Urinary bladder (tissue), 3 donors: ENCODE measurements at regions not wholly inside any gene's neighbourhood (a gene's known extent, or its start where the extent isn't known, plus 50 kb on each side); places are given as distances from the start of the nearest gene placed in this dataset.

ENCODE experiments used
- DNase-seq: peaks from one replicate; pipeline ENCODE4 v3.0.0-alpha.2; 2015; ENCODE audit errors: extremely low spot score
- H3K27ac ChIP-seq: one replicate; pipeline ENCODE4 v1.5.1; 2013; ENCODE audit warnings: low read depth, mild to moderate bottlenecking, moderate library complexity
- H3K36me3 ChIP-seq: one replicate; pipeline ENCODE4 v1.6.1; 2013; ENCODE audit warnings: mild to moderate bottlenecking, moderate library complexity; ENCODE audit not compliant: insufficient read depth
- H3K4me1 ChIP-seq: one replicate; pipeline ENCODE4 v1.6.1; 2013; ENCODE audit warnings: mild to moderate bottlenecking, moderate library complexity; ENCODE audit not compliant: insufficient read depth
- H3K4me3 ChIP-seq: one replicate; pipeline ENCODE4 v1.5.1; 2013; ENCODE audit warnings: low read depth, low read length
- WGBS: extraction: QIAGEN DNeasy Blood & Tissue Kit; methylation state at CpG from one replicate; pipeline ENCODE4 v1.1.7; 2013; 5-methylcytosine and 5-hydroxymethylcytosine counted together
- donor health status: healthy with polysubstance abuse.
- donor health status: healthy.

DNA sequence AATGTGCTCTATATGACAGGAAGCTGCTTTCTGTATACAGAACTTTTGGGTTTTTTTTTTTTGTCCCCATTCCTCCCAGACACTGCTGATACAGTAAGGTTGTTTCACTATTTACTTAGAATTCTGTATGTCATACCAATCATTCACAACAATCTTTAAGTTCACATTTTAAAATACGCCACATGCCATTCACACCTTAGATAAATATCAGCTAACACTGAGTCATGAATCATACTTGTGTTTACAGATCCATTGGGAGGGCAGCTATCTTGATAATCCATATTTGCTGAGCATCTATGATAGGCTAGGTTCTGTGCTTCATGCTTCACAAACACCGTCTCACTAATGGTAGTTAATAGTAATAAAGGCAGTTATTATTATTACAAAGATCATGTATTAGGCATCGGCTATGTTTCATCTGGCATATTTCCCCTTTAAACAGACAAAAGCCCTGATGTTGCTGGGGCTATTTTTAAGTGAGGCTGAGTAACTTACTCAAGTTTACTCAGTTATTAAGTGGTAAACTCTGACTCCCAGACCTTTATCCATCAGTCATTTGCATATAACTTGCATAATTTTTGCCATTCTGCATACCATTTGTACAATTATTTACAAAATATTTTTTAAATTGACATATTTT is 152.2 kb upstream of the HMHB1 start:
- Histone ChIP-seq H3K4me3 (no peak overlapping the region), H3K27ac (no peak overlapping the region), H3K4me1 (no peaks in the 10 kb centered on the region), H3K36me3 (no peaks in the 10 kb centered on the region)
- no peak for DNase-seq
- 67% methylated on average over 3 of the region's 3 CpGs for WGBS

DNA sequence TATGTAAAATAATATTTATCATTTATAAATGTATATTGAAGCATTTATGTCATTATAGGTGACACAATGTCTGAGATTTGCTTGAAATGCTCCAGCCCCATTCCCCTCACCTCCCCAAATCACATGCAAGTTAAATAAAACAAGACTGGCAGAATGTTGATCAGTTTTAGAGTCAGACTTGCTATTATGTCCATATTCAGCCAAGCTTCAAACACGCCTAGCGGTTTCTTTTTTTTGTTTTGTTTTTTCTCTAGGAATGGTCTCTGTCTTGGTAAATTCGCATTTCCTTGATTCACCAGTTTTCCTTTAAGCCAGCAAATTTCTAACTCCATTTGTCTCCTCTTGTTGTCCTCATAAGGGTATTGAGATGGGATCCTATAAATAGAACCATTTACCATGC is 153.0 kb upstream of the HMHB1 start:
- no peaks in the 10 kb centered on the region for H3K4me1 ChIP-seq
- H3K4me3 ChIP-seq = no peak overlapping the region
- DNase-seq = no peak
- WGBS = 94% methylated on average over 3 of the region's 3 CpGs
- no peaks in the 10 kb centered on the region for H3K36me3 ChIP-seq
- H3K27ac ChIP-seq = no peak overlapping the region

DNA sequence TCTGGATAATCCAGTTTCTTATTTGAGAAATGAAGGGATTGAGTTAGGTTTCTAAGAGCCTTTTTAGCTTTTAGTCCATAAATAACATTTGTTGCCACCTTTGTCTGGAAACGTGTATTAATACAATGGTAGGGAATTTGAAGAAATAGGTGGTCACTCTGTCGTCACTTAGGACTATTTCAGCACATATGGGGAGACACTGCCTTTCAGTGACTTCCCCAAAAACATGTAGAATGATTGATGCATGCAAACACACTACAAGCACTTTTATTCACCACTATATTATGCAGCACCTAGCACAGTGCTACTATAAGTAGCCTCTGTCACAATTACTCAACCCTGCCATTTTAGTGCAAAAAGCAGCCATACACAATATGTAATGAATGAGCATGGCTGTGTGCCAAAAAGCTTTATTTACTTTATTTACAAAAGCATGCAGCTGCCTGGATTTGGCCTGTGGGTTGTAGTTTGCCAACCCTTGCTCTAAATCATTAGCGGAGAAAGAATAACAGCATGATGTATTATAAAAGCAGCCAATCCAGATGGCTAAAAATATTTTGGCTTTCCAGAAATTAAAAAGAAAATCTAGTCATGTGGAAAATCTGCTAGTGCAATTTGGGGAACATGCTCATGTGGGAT is 154.2 kb upstream of the HMHB1 start:
- DNase-seq = no peak
- Histone ChIP-seq H3K4me3 (no peak overlapping the region), H3K36me3 (no peaks in the 10 kb centered on the region), H3K4me1 (no peaks in the 10 kb centered on the region), H3K27ac (no peak overlapping the region)
- 70% methylated on average over 3 of the region's 3 CpGs for WGBS

- no peak overlapping the region for H3K4me3 ChIP-seq
- DNase-seq = no peak
- H3K27ac ChIP-seq = no peak overlapping the region
- no peaks in the 10 kb centered on the region for H3K36me3 ChIP-seq
- no peaks in the 10 kb centered on the region for H3K4me1 ChIP-seq
- 96% methylated on average over 4 of the region's 4 CpGs for WGBS
These were observed 158.1 kb upstream of the HMHB1 start for GRCh38 chr5:143653766-143654282.

DNA sequence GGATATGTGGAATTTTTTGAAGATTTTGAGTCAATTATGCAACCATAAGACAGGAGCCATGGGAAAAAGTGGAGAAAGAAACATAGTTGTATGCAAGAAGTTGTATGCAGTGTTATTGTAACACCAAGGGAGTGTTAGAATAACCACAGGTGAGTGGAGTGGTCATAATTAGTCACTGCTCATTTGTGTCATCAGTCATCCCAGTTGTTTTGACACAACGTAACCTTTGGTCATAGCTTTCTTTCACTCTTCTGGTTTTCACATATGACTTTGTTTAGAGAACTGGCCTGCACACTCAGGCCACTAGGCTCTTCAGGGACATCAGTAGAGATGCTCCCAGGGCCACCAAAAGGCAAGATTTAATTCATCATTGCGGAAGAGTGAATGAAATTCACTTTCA is 158.7 kb upstream of the HMHB1 start:
- H3K4me3 ChIP-seq = no peak overlapping the region
- WGBS = 97% methylated on average over 2 of the region's 2 CpGs
- no peaks in the 10 kb centered on the region for H3K4me1 ChIP-seq
- no peak overlapping the region for H3K27ac ChIP-seq
- no peak for DNase-seq
- H3K36me3 ChIP-seq = no peaks in the 10 kb centered on the region

DNA sequence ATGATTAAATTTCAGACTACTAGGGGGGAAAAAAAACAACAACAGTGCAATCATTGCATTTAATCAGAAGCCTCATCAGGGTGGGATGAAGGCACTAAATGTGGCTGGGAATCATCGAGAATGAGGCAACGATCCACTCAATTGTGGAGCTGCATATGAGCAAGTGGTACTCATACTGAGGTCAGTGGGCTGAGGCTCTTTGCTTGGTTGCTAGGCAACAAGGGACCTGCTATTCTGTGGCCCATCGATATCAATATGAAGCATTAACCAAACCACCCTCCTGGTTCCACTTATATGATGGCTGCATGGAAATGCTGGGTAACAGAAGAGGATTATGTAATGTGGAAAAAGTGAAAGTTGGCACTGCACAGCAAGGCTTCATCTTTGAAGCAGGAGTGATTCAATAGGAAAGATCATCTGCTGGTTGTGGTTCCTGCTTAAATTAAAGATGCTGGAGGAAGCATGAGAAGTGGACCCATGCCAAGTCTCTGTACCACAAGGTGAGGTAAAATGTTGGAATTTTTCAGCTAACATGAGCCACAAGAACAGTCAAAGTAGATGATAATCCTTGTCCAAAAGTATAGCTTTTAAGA is 159.8 kb upstream of the HMHB1 start:
- H3K4me1 ChIP-seq = no peaks in the 10 kb centered on the region
- H3K27ac ChIP-seq = no peak overlapping the region
- no peak overlapping the region for H3K4me3 ChIP-seq
- DNase-seq = no peak
- H3K36me3 ChIP-seq = no peaks in the 10 kb centered on the region
- 90% methylated on average over 3 of the region's 3 CpGs for WGBS

DNA sequence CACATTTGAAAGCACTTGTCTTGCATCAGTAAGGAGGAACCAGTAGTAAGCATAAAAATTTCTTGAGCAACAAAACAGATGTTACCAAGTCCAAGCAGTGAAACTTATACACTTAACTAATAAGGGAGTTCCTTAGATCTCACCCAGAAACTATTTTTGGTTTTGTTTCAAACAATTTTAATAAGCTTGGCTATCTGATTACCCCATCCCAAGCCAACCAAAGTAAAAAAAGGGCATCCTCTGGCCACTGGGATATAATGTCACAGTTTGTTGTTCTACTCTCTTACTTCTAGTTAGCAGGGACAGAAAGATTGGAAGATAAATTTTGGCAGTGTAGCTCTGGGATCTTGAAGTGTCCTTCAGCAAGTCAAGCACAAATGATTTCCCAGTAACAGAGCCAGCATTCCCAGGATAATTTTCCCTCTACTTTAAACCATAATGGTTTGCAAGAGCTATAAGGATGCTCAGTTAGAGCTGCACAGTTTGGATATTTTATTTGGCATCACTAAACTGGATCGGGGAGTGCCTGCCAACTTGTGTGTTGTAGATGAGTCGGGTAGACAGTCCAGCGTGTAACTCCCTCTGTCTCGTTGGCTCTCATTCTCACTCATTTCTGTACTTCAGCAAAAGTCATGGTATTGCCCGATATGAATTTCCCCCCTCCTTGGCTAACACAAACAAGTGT is 161.9 kb upstream of the HMHB1 start:
- no peaks in the 10 kb centered on the region for H3K4me1 ChIP-seq
- H3K4me3 ChIP-seq = no peak overlapping the region
- H3K36me3 ChIP-seq = no peaks in the 10 kb centered on the region
- H3K27ac ChIP-seq = no peak overlapping the region
- WGBS = 39% methylated on average over 5 of the region's 5 CpGs
- peak; percentile 67 for DNase-seq

DNA sequence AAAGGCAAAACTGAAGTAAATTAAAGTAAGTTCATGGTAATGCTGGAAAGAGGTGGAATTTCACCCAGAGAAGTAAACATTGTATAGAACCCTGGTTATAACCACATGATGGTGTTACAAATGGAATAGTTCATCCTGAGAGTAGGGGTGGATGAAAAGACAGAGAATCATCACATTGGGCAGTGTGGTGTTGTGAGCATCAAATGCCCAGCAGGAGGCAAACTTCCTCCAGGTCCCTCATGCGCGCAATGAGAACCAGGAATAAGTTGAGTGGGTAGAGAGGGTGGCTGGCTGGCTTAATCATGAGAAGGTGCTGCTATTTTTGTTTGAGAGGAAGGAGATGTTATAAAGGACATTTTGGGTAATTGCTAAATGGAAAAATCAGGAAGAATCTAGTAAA is 163.3 kb upstream of the HMHB1 start:
- Histone ChIP-seq H3K27ac (no peak overlapping the region), H3K36me3 (no peaks in the 10 kb centered on the region), H3K4me1 (no peaks in the 10 kb centered on the region), H3K4me3 (no peak overlapping the region)
- WGBS = over 99% methylated on average over 2 of the region's 2 CpGs
- DNase-seq = no peak

GRCh38 chr5:143646961-143647360 is 165.0 kb upstream of the HMHB1 start:
- no peak for DNase-seq

DNA sequence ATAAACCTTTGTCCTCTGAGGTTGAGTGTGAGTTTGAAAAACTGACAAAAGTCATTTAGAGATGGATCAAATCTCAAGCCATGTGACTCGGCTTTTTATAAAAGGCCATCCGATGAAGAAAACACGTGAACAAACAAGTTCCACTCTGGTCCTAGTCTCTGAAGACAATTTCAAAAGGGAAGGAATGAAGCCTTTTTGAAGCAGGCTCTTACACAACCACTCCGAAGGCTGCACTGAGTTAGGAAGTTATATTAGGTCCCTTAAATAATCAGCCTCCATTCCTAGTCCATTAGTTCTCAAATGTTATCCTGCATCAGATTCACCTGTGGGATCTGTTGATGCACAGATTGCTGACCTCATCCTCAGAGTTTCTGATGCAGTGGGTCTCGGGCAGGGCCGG is 166.6 kb upstream of the HMHB1 start:
- Histone ChIP-seq H3K4me1 (no peaks in the 10 kb centered on the region), H3K4me3 (no peak overlapping the region), H3K27ac (no peak overlapping the region), H3K36me3 (no peaks in the 10 kb centered on the region)
- 93% methylated on average over 6 of the region's 6 CpGs for WGBS
- no peak for DNase-seq

More at GRCh38 chr5:143646961-143647360, 165.0 kb upstream of the HMHB1 start:
- WGBS = 59% methylated on average over 14 of the region's 14 CpGs
- Histone ChIP-seq H3K36me3 (no peaks in the 10 kb centered on the region), H3K4me1 (no peaks in the 10 kb centered on the region), H3K27ac (no peak overlapping the region), H3K4me3 (peak overlapping the region; percentile 14)

GRCh38 chr5:143644727-143645126 is 167.2 kb upstream of the HMHB1 start:
- DNase-seq = no peak
- no peaks in the 10 kb centered on the region for H3K36me3 ChIP-seq
- no peak overlapping the region for H3K4me3 ChIP-seq
- H3K4me1 ChIP-seq = no peaks in the 10 kb centered on the region
- WGBS = 62% methylated on average over 3 of the region's 3 CpGs
- no peak overlapping the region for H3K27ac ChIP-seq

GRCh38 chr5:143642791-143643190 is 169.2 kb upstream of the HMHB1 start:
- no peak for DNase-seq

GRCh38 chr5:143641549-143642355 is 170.2 kb upstream of the HMHB1 start:
- Histone ChIP-seq H3K27ac (no peak overlapping the region), H3K4me3 (no peak overlapping the region), H3K4me1 (no peaks in the 10 kb centered on the region), H3K36me3 (no peaks in the 10 kb centered on the region)
- DNase-seq = no peak
- WGBS = 56% methylated on average over 6 of the region's 6 CpGs

More at GRCh38 chr5:143642791-143643190, 169.2 kb upstream of the HMHB1 start:
- Histone ChIP-seq H3K27ac (no peak overlapping the region), H3K36me3 (no peaks in the 10 kb centered on the region), H3K4me1 (no peaks in the 10 kb centered on the region), H3K4me3 (no peak overlapping the region)
